ENCODE measurements at regions not wholly inside any gene's neighbourhood (a gene's known extent, or its start where the extent isn't known, plus 50 kb on each side); places are given as distances from the start of the nearest gene placed in this dataset.

GRCh38 chr9:26061948-26062575, 383.8 kb upstream of the TUSC1 start:
- Histone ChIP-seq H3K9me3 (no peaks in the 10 kb centered on the region), H3K36me3 (replicated peaks in 1 of 2; ENCODE audit: insufficient read depth in 1 of 2, low read depth in 2 of 2) (no peaks in the 10 kb centered on the region), H3K4me1 (no peaks in the 10 kb centered on the region), H3K27me3 (no peaks in the 10 kb centered on the region), H3K27ac (no peak overlapping the region), H3K4me3 (no peak overlapping the region)
- ATAC-seq (no peak), DNase-seq (no peak)
- intact Hi-C loops (cut with DNase I): no loop called here
- 16 to 31% methylated on average over 4 of the region's 4 CpGs for WGBS, 2 donors
- no peak for TF ChIP-seq POLR2A (IDR thresholded peaks at IDR 0.05)
- no peak for TF ChIP-seq CTCF (IDR thresholded peaks at IDR 0.05)

- H3K4me3 ChIP-seq: no peak overlapping the region
- intact Hi-C loops (cut with DNase I): no loop called here
- H3K9me3 ChIP-seq: no peaks in the 10 kb centered on the region
- H3K36me3 ChIP-seq (replicated peaks in 1 of 2; ENCODE audit: insufficient read depth in 1 of 2, low read depth in 2 of 2): no peaks in the 10 kb centered on the region
- ATAC-seq (no peak), DNase-seq (no peak)
- H3K27me3 ChIP-seq: no peaks in the 10 kb centered on the region
- TF ChIP-seq CTCF (IDR thresholded peaks at IDR 0.05) (no peak), POLR2A (IDR thresholded peaks at IDR 0.05) (no peak)
- no peak overlapping the region for H3K27ac ChIP-seq
- 16 to 31% methylated on average over 1 of the region's 1 CpG for WGBS, 2 donors
- no peaks in the 10 kb centered on the region for H3K4me1 ChIP-seq
Measured at GRCh38 chr9:26058111-26058895, 380.1 kb upstream of the TUSC1 start.

GRCh38 chr9:26057050-26057449, 378.8 kb upstream of the TUSC1 start:
- ATAC-seq (no peak), DNase-seq (no peak)
- Histone ChIP-seq H3K27ac (no peak overlapping the region), H3K27me3 (no peaks in the 10 kb centered on the region), H3K36me3 (replicated peaks in 1 of 2; ENCODE audit: insufficient read depth in 1 of 2, low read depth in 2 of 2) (no peaks in the 10 kb centered on the region), H3K9me3 (no peaks in the 10 kb centered on the region), H3K4me3 (no peak overlapping the region), H3K4me1 (no peaks in the 10 kb centered on the region)
- TF ChIP-seq CTCF (IDR thresholded peaks at IDR 0.05): no peak
- no peak for TF ChIP-seq POLR2A (IDR thresholded peaks at IDR 0.05)
- intact Hi-C loops (cut with DNase I): no loop called here
- WGBS, 2 donors: 49 to 56% methylated on average over 3 of the region's 3 CpGs

GRCh38 chr9:26054600-26055520, 376.6 kb upstream of the TUSC1 start:
- WGBS, 2 donors: 47 to 49% methylated on average over 4 of the region's 4 CpGs
- Histone ChIP-seq H3K27me3 (no peaks in the 10 kb centered on the region), H3K9me3 (no peaks in the 10 kb centered on the region), H3K4me1 (no peaks in the 10 kb centered on the region), H3K27ac (no peak overlapping the region), H3K4me3 (no peak overlapping the region), H3K36me3 (replicated peaks in 1 of 2; ENCODE audit: insufficient read depth in 1 of 2, low read depth in 2 of 2) (no peaks in the 10 kb centered on the region)
- intact Hi-C loops (cut with DNase I): no loop called here
- TF ChIP-seq POLR2A (IDR thresholded peaks at IDR 0.05) (no peak), CTCF (IDR thresholded peaks at IDR 0.05) (no peak)
- ATAC-seq (no peak), DNase-seq (no peak)

All from body of pancreas (tissue), 4 donors.